SU-DHL-6 (cell line): ENCODE measurements at regions not wholly inside any gene's neighbourhood (a gene's known extent, or its start where the extent isn't known, plus 50 kb on each side); places are given as distances from the start of the nearest gene placed in this dataset.

Source experiments
- H2AFZ ChIP-seq: fragments of 200-600 bp; sonication (generic); 2 replicates; pipeline ENCODE4 v1.6.1; 2014; ENCODE audit warnings: low read depth, mild to moderate bottlenecking, moderate library complexity, mixed read lengths, antibody characterized with exemption, low read length; ENCODE audit not compliant: severe bottlenecking
- H3F3A ChIP-seq: fragments of 200-600 bp; shearing (Covaris generic); 2 replicates; pipeline ENCODE4 v1.6.0; 2016; ENCODE audit warnings: antibody characterized with exemption, mild to moderate bottlenecking; ENCODE audit not compliant: insufficient read depth
- H3K27ac ChIP-seq: fragments of 200-600 bp; sonication (generic); 2 replicates; pipeline ENCODE4 v1.5.1; 2016; ENCODE audit warnings: low read depth, mild to moderate bottlenecking, low read length, moderate library complexity, mixed read lengths
- H3K27me3 ChIP-seq: fragments of 200-600 bp; sonication (generic), shearing (Covaris generic); 2 replicates; pipeline ENCODE4 v1.6.0; 2014; ENCODE audit warnings: mild to moderate bottlenecking, low read length
- H3K36me3 ChIP-seq: fragments of 200-600 bp; sonication (generic); 2 replicates; pipeline ENCODE4 v1.6.1; 2014; ENCODE audit warnings: mild to moderate bottlenecking, low read length, mixed read lengths
- H3K4me2 ChIP-seq: fragments of 300-600, 200-600 bp; shearing (Covaris generic), sonication (generic); 2 replicates; pipeline ENCODE4 v1.6.0; 2014; ENCODE audit warnings: low read length, low read depth, mild to moderate bottlenecking; ENCODE audit not compliant: poor library complexity, severe bottlenecking
- H3K4me3 ChIP-seq: fragments of 200-600 bp; sonication (generic); 2 replicates; pipeline ENCODE4 v1.5.1; 2014; ENCODE audit warnings: antibody characterized with exemption, low read length, mild to moderate bottlenecking, mixed read lengths; ENCODE audit not compliant: insufficient read depth, poor library complexity, severe bottlenecking
- H3K79me2 ChIP-seq: fragments of 200-600 bp; sonication (generic); 2 replicates; pipeline ENCODE4 v1.6.1; 2014; ENCODE audit warnings: mild to moderate bottlenecking, low read length, moderate library complexity; ENCODE audit not compliant: insufficient read depth
- H3K9ac ChIP-seq: fragments of 200-600 bp; sonication (generic); 2 replicates; pipeline ENCODE4 v1.7.0; 2014; ENCODE audit warnings: mild to moderate bottlenecking, low read length
- H3K9me2 ChIP-seq: fragments of 200-600 bp; sonication (generic); replicated peaks from 2 replicates; pipeline ENCODE4 v1.6.1; 2014; ENCODE audit warnings: low read length; ENCODE audit not compliant: insufficient read depth
- H3K9me3 ChIP-seq: fragments of 200-600 bp; sonication (generic); 2 replicates; pipeline ENCODE4 v1.6.1; 2014; ENCODE audit warnings: low read length, mixed read lengths; ENCODE audit not compliant: insufficient read depth
- H4K20me1 ChIP-seq: fragments of 200-600 bp; sonication (generic); 2 replicates; pipeline ENCODE4 v1.6.1; 2014; ENCODE audit warnings: low read depth, mild to moderate bottlenecking, antibody characterized with exemption, low read length, moderate library complexity, mixed read lengths
- EZH2phosphoT487 ChIP-seq: fragments of 200-600 bp; sonication (generic), shearing (Covaris generic); conservative IDR thresholded peaks from 2 replicates; pipeline ENCODE4 v1.6.1; 2018; ENCODE audit warnings: mild to moderate bottlenecking, antibody characterized with exemption, low read length, moderate library complexity, mixed read lengths
- TF ChIP-seq, protein P1 (sequence below): fragments of 200-600 bp; sonication (generic); IDR thresholded peaks from one replicate; pipeline ENCODE4 v1.5.1; 2017; ENCODE audit warnings: antibody characterized with exemption, mild to moderate bottlenecking, low read length, moderate library complexity; ENCODE audit not compliant: insufficient read depth, poor library complexity, severe bottlenecking

DNA sequence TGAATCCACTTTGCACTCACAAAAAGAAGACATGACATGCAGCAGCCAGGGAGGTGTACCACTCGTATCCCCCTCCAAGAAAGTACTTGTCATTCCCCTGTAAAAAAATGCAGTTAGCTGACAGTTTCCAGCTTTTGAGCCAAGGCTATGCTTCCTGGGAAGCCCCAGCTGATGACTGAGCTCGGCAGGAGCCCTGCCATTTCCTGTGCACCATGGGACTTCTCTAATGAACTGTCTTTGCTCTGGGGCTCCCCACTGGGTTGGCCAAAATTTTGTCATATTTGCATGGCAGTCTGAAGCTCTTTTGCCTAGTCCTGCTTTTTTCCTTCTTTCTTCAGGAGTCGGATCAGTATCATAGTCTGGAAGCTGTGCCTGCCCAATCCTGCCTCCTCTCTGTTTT is 104.5 kb upstream of the MAOA start:
- Histone ChIP-seq H3K27ac (no peak overlapping the region), H3K4me3 (no peak overlapping the region)

DNA sequence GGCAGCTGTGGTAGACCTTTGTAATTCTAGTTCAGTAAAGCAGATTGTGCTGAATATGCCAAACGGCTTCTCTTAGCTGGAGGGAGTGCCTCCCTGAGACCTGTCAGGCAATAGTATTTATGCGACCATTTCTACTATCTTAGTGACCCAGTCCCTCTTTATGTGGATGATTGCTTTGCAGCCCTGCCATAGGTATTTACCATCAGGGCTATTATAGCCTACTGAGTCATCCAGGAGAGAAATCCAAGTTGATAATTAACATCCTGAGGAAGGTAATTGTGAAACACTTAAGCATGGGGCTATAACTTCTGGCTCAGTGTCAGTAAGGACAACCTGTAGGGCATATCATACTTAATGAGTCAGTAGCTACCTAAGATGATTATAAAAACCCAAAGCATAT is 103.9 kb upstream of the MAOA start:
- Histone ChIP-seq H3F3A (no peaks in the 10 kb centered on the region), H3K27ac (no peak overlapping the region), H4K20me1 (no peaks in the 10 kb centered on the region), H3K9me2 (no peaks in the 10 kb centered on the region), H3K9me3 (no peaks in the 10 kb centered on the region), H3K4me2 (no peak overlapping the region), H3K4me3 (no peak overlapping the region), H3K27me3 (no peaks in the 10 kb centered on the region), H3K79me2 (no peaks in the 10 kb centered on the region), H3K9ac (no peak overlapping the region), H3K36me3 (no peaks in the 10 kb centered on the region), H2AFZ (no peak overlapping the region)
- no peak for TF ChIP-seq EZH2phosphoT487
- TF ChIP-seq, protein P1, sequence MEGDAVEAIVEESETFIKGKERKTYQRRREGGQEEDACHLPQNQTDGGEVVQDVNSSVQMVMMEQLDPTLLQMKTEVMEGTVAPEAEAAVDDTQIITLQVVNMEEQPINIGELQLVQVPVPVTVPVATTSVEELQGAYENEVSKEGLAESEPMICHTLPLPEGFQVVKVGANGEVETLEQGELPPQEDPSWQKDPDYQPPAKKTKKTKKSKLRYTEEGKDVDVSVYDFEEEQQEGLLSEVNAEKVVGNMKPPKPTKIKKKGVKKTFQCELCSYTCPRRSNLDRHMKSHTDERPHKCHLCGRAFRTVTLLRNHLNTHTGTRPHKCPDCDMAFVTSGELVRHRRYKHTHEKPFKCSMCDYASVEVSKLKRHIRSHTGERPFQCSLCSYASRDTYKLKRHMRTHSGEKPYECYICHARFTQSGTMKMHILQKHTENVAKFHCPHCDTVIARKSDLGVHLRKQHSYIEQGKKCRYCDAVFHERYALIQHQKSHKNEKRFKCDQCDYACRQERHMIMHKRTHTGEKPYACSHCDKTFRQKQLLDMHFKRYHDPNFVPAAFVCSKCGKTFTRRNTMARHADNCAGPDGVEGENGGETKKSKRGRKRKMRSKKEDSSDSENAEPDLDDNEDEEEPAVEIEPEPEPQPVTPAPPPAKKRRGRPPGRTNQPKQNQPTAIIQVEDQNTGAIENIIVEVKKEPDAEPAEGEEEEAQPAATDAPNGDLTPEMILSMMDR: no peak

More for the DNA sequence above, 104.5 kb upstream of the MAOA start:
- no peaks in the 10 kb centered on the region for H3K79me2 ChIP-seq
- no peak overlapping the region for H3K9ac ChIP-seq
- no peaks in the 10 kb centered on the region for H3K9me2 ChIP-seq
- no peaks in the 10 kb centered on the region for H4K20me1 ChIP-seq
- H3K27me3 ChIP-seq: no peaks in the 10 kb centered on the region
- no peak overlapping the region for H3K4me2 ChIP-seq
- H3K9me3 ChIP-seq: no peaks in the 10 kb centered on the region
- H3F3A ChIP-seq: no peaks in the 10 kb centered on the region
- H3K36me3 ChIP-seq: no peaks in the 10 kb centered on the region
- H2AFZ ChIP-seq: no peak overlapping the region
- no peak for TF ChIP-seq EZH2phosphoT487
- TF ChIP-seq, protein P1: no peak

DNA sequence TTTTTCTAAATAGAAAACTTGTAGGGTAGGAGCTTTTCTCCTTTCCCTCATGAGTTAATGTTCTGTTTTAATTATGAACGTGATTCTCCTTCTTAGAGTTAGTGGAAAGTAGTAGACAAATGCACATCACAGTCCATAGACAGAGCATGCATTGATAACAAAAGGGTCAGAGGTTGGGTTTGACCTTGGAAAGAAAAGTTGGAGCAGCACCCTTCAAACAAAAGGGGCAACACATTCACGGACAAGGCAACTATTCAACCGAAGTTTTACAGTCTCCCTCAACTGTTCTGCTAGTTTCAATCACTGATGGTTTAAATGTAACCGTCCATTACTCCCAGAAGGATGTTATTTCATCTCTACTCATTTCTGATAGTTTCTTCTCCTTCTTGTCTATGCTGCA is 103.4 kb upstream of the MAOA start:
- Histone ChIP-seq H2AFZ (no peak overlapping the region), H3F3A (no peaks in the 10 kb centered on the region), H3K36me3 (no peaks in the 10 kb centered on the region), H3K79me2 (no peaks in the 10 kb centered on the region), H3K4me2 (no peak overlapping the region), H3K9ac (no peak overlapping the region), H3K27ac (no peak overlapping the region), H3K9me3 (no peaks in the 10 kb centered on the region), H3K9me2 (no peaks in the 10 kb centered on the region), H4K20me1 (no peaks in the 10 kb centered on the region), H3K4me3 (no peak overlapping the region), H3K27me3 (no peaks in the 10 kb centered on the region)
- TF ChIP-seq, protein P1: no peak
- TF ChIP-seq EZH2phosphoT487: no peak
